ENCODE measurements at regions not wholly inside any gene's neighbourhood (a gene's known extent, or its start where the extent isn't known, plus 50 kb on each side); places are given as distances from the start of the nearest gene placed in this dataset.

- TF ChIP-seq CTCF (IDR thresholded peaks at IDR 0.05; ENCODE audit: low read depth, low read length): no peak
Measured at GRCh38 chr12:74917743-74918142, 291.9 kb downstream of the KCNC2 start.

GRCh38 chr12:74918291-74918690, 291.3 kb downstream of the KCNC2 start:
- no peak for TF ChIP-seq CTCF (IDR thresholded peaks at IDR 0.05; ENCODE audit: low read depth, low read length)
- no peak for DNase-seq (ENCODE audit: extremely low read depth, low read depth)

More at GRCh38 chr12:74917743-74918142, 291.9 kb downstream of the KCNC2 start:
- DNase-seq (ENCODE audit: extremely low read depth, low read depth): no peak

GRCh38 chr12:74922117-74922516, 287.5 kb downstream of the KCNC2 start:
- no peak for TF ChIP-seq CTCF (IDR thresholded peaks at IDR 0.05; ENCODE audit: low read depth, low read length)
- DNase-seq (ENCODE audit: extremely low read depth, low read depth): no peak

- DNase-seq (ENCODE audit: extremely low read depth, low read depth): no peak
Measured at GRCh38 chr12:74922642-74923041, 287.0 kb downstream of the KCNC2 start.

GRCh38 chr12:74941670-74942069, 268.0 kb downstream of the KCNC2 start:
- DNase-seq (ENCODE audit: extremely low read depth, low read depth): no peak
- no peak for TF ChIP-seq CTCF (IDR thresholded peaks at IDR 0.05; ENCODE audit: low read depth, low read length)

More at GRCh38 chr12:74922642-74923041, 287.0 kb downstream of the KCNC2 start:
- no peak for TF ChIP-seq CTCF (IDR thresholded peaks at IDR 0.05; ENCODE audit: low read depth, low read length)

GRCh38 chr12:74945771-74946198, 263.9 kb downstream of the KCNC2 start:
- no peak for DNase-seq (ENCODE audit: extremely low read depth, low read depth)
- no peak for TF ChIP-seq CTCF (IDR thresholded peaks at IDR 0.05; ENCODE audit: low read depth, low read length)

- no peak for TF ChIP-seq CTCF (IDR thresholded peaks at IDR 0.05; ENCODE audit: low read depth, low read length)
- DNase-seq (ENCODE audit: extremely low read depth, low read depth): no peak
Measured at GRCh38 chr12:74953697-74954096, 255.9 kb downstream of the KCNC2 start.
